ENCODE measurements at regions not wholly inside any gene's neighbourhood (a gene's known extent, or its start where the extent isn't known, plus 50 kb on each side); places are given as distances from the start of the nearest gene placed in this dataset.

DNA sequence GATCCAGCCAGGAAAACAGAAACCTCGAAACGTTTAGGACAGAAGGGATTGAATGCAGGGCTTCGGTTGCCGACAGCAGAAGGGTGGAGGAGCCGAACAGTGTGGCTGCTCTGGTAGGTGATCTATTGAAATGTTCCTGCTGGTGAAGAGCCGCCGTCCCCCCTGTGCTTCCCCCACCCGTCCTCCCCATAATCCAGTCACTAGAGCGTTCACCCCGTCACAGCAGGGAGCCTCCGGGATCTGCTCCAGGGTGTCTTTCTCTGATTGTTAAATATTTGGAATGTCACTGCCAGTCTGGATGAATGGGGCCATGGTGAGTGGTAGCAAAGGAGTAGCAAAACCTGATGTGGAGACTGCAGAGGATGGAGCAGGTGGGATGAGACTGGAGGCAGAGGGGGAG lies 255.1 kb upstream of the CSF3R start:
- TF ChIP-seq POLR2A (IDR thresholded peaks at IDR 0.05; ENCODE audit: control extremely low read depth in 1 of 2, low read depth in 2 of 2, low read length in 2 of 2) (no peak), EZH2 (IDR thresholded peaks at IDR 0.05; ENCODE audit: low read depth, low read length, severe bottlenecking) (no peak), POLR2AphosphoS5 (IDR thresholded peaks at IDR 0.05; ENCODE audit: low read depth, low read length) (no peak), TAF7 (optimal IDR thresholded peaks at IDR 0.05; ENCODE audit: borderline replicate concordance, low read depth, low read length) (no peak), NRF1 (IDR thresholded peaks at IDR 0.05; ENCODE audit: low read depth, low read length) (no peak), BRCA1 (IDR thresholded peaks at IDR 0.05; ENCODE audit: low read depth, low read length) (no peak), RXRA (IDR thresholded peaks at IDR 0.05; ENCODE audit: insufficient read depth, low read depth, low read length) (no peak), CREB1 (IDR thresholded peaks at IDR 0.05) (no peak), RFX5 (IDR thresholded peaks at IDR 0.05; ENCODE audit: borderline replicate concordance, low read depth, low read length) (no peak), GABPA (IDR thresholded peaks at IDR 0.05; ENCODE audit: borderline replicate concordance, insufficient read depth, low read length) (no peak)
- TF ChIP-seq, protein P1, sequence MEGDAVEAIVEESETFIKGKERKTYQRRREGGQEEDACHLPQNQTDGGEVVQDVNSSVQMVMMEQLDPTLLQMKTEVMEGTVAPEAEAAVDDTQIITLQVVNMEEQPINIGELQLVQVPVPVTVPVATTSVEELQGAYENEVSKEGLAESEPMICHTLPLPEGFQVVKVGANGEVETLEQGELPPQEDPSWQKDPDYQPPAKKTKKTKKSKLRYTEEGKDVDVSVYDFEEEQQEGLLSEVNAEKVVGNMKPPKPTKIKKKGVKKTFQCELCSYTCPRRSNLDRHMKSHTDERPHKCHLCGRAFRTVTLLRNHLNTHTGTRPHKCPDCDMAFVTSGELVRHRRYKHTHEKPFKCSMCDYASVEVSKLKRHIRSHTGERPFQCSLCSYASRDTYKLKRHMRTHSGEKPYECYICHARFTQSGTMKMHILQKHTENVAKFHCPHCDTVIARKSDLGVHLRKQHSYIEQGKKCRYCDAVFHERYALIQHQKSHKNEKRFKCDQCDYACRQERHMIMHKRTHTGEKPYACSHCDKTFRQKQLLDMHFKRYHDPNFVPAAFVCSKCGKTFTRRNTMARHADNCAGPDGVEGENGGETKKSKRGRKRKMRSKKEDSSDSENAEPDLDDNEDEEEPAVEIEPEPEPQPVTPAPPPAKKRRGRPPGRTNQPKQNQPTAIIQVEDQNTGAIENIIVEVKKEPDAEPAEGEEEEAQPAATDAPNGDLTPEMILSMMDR (IDR thresholded peaks at IDR 0.05; ENCODE audit: control extremely low read depth in 1 of 3, insufficient read depth in 1 of 3, low read depth in 1 of 3, low read length in 3 of 3) = no peak
- TF ChIP-seq, protein P2, sequence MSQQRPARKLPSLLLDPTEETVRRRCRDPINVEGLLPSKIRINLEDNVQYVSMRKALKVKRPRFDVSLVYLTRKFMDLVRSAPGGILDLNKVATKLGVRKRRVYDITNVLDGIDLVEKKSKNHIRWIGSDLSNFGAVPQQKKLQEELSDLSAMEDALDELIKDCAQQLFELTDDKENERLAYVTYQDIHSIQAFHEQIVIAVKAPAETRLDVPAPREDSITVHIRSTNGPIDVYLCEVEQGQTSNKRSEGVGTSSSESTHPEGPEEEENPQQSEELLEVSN (IDR thresholded peaks at IDR 0.05) = no peak

All from H1 (cell line).